OCI-LY1 (cell line): ENCODE measurements at regions not wholly inside any gene's neighbourhood (a gene's known extent, or its start where the extent isn't known, plus 50 kb on each side); places are given as distances from the start of the nearest gene placed in this dataset.

Experiments
- H2AFZ ChIP-seq: fragments of 200-600 bp; sonication (generic), shearing (Covaris generic); 2 replicates; pipeline ENCODE4 v1.6.0; 2014; ENCODE audit warnings: antibody characterized with exemption, mild to moderate bottlenecking, low read length
- H3F3A ChIP-seq: fragments of 200-600 bp; sonication (generic), shearing (Covaris generic); 2 replicates; pipeline ENCODE4 v1.6.0; 2014; ENCODE audit warnings: mild to moderate bottlenecking, antibody characterized with exemption, low read length, moderate library complexity; ENCODE audit not compliant: insufficient read depth
- H3K27ac ChIP-seq: fragments of 200-600 bp; sonication (generic); 2 replicates; pipeline ENCODE4 v1.5.1; 2014; ENCODE audit warnings: low read length, mixed run types, mild to moderate bottlenecking, low read depth; ENCODE audit not compliant: poor library complexity, severe bottlenecking
- H3K27me3 ChIP-seq: fragments of 200-600 bp; sonication (generic); 2 replicates; pipeline ENCODE4 v1.6.0; 2014; ENCODE audit warnings: antibody characterized with exemption, mild to moderate bottlenecking, low read length, moderate library complexity; ENCODE audit not compliant: insufficient read depth
- H3K36me3 ChIP-seq: fragments of 200-600 bp; sonication (generic); 2 replicates; pipeline ENCODE4 v1.6.1; 2014; ENCODE audit warnings: mild to moderate bottlenecking, antibody characterized with exemption, low read length, moderate library complexity, mixed read lengths; ENCODE audit not compliant: insufficient read depth
- H3K4me1 ChIP-seq: fragments of 200-600 bp; sonication (generic); 2 replicates; pipeline ENCODE4 v1.5.1; 2014; ENCODE audit warnings: mild to moderate bottlenecking, low read length, moderate library complexity; ENCODE audit not compliant: insufficient read depth, severe bottlenecking
- H3K4me2 ChIP-seq: fragments of 200-600 bp; sonication (generic), shearing (Covaris generic); 2 replicates; pipeline ENCODE4 v1.6.1; 2014; ENCODE audit warnings: low read length
- H3K4me3 ChIP-seq: fragments of 200-600 bp; sonication (generic); 2 replicates; pipeline ENCODE4 v1.5.1; 2014; ENCODE audit warnings: low read length, low read depth, mild to moderate bottlenecking, mixed read lengths; ENCODE audit not compliant: poor library complexity, severe bottlenecking
- H3K79me2 ChIP-seq: fragments of 200-600 bp; shearing (Covaris generic); 2 replicates; pipeline ENCODE4 v1.6.1; 2016; ENCODE audit warnings: mixed run types, low read length, mixed read lengths; ENCODE audit not compliant: insufficient read depth
- H3K9ac ChIP-seq: fragments of 200-600 bp; sonication (generic), shearing (Covaris generic); 2 replicates; pipeline ENCODE4 v1.6.1; 2014; ENCODE audit warnings: mild to moderate bottlenecking, low read length, mixed read lengths
- H3K9me2 ChIP-seq: fragments of 200-600 bp; sonication (generic), shearing (Covaris generic); 2 replicates; pipeline ENCODE4 v1.6.1; 2014; ENCODE audit warnings: low read depth, mild to moderate bottlenecking, low read length, mixed read lengths
- H3K9me3 ChIP-seq: fragments of 200-600 bp; shearing (Covaris generic); 2 replicates; pipeline ENCODE4 v1.6.1; 2014; ENCODE audit warnings: low read length, mixed read lengths
- H4K20me1 ChIP-seq: fragments of 200-600 bp; sonication (generic), shearing (Covaris generic); 2 replicates; pipeline ENCODE4 v1.6.0; 2016; ENCODE audit warnings: mild to moderate bottlenecking, low read length; ENCODE audit not compliant: insufficient read depth
- CTCF ChIP-seq: fragments of 200-600 bp; sonication (generic), shearing (Covaris generic); IDR thresholded peaks from 2 replicates; pipeline ENCODE4 v1.5.1; 2017; ENCODE audit warnings: mild to moderate bottlenecking, antibody characterized with exemption, low read length, moderate library complexity, mixed read lengths
- EZH2 ChIP-seq: fragments of 200-600 bp; sonication (generic), shearing (Covaris generic); IDR thresholded peaks from 2 replicates; pipeline ENCODE4 v1.8.0; 2017; ENCODE audit warnings: borderline replicate concordance, mixed run types, mild to moderate bottlenecking, antibody characterized with exemption, low read length, moderate library complexity, mixed read lengths

- H3K27ac ChIP-seq: no peak overlapping the region
- H2AFZ ChIP-seq: no peak overlapping the region
- H3K9me3 ChIP-seq: no peaks in the 10 kb centered on the region
- TF ChIP-seq CTCF (no peak), EZH2 (no peak)
- H3K4me1 ChIP-seq: no peaks in the 10 kb centered on the region
- H3K4me2 ChIP-seq: no peak overlapping the region
- no peak overlapping the region for H3K9ac ChIP-seq
- no peaks in the 10 kb centered on the region for H4K20me1 ChIP-seq
- no peaks in the 10 kb centered on the region for H3K79me2 ChIP-seq
- no peaks in the 10 kb centered on the region for H3K36me3 ChIP-seq
- H3K27me3 ChIP-seq: no peaks in the 10 kb centered on the region
- no peak overlapping the region for H3K4me3 ChIP-seq
- H3F3A ChIP-seq: no peaks in the 10 kb centered on the region
- no peaks in the 10 kb centered on the region for H3K9me2 ChIP-seq
These were observed 541.1 kb downstream of the ETS1 start for GRCh38 chr11:128046213-128046612.

- Histone ChIP-seq H3K36me3 (no peaks in the 10 kb centered on the region), H3K9ac (no peak overlapping the region), H4K20me1 (no peaks in the 10 kb centered on the region), H3K27ac (no peak overlapping the region), H3K4me2 (no peak overlapping the region), H2AFZ (no peak overlapping the region), H3K4me1 (no peaks in the 10 kb centered on the region), H3K4me3 (no peak overlapping the region), H3K27me3 (no peaks in the 10 kb centered on the region), H3K9me3 (no peaks in the 10 kb centered on the region), H3K9me2 (no peaks in the 10 kb centered on the region), H3K79me2 (no peaks in the 10 kb centered on the region), H3F3A (no peaks in the 10 kb centered on the region)
- TF ChIP-seq CTCF: no peak
- no peak for TF ChIP-seq EZH2
These were observed 542.1 kb downstream of the ETS1 start for GRCh38 chr11:128045094-128045725.

- Histone ChIP-seq H3K9me3 (no peaks in the 10 kb centered on the region), H3K27ac (no peak overlapping the region), H3K9ac (no peak overlapping the region), H2AFZ (no peak overlapping the region), H3K4me2 (no peak overlapping the region), H3K27me3 (no peaks in the 10 kb centered on the region), H4K20me1 (no peaks in the 10 kb centered on the region), H3K36me3 (no peaks in the 10 kb centered on the region), H3K4me1 (no peaks in the 10 kb centered on the region), H3K4me3 (no peak overlapping the region), H3K79me2 (no peaks in the 10 kb centered on the region), H3F3A (no peaks in the 10 kb centered on the region), H3K9me2 (no peaks in the 10 kb centered on the region)
- TF ChIP-seq EZH2: no peak
These were observed 545.0 kb downstream of the ETS1 start for GRCh38 chr11:128042290-128042751.

GRCh38 chr11:128040603-128041002 is 546.8 kb downstream of the ETS1 start:
- H3K27ac ChIP-seq: no peak overlapping the region
- H3K9me2 ChIP-seq: no peaks in the 10 kb centered on the region
- H3K4me3 ChIP-seq: no peak overlapping the region
- no peaks in the 10 kb centered on the region for H3K79me2 ChIP-seq
- no peaks in the 10 kb centered on the region for H3K36me3 ChIP-seq
- no peak overlapping the region for H2AFZ ChIP-seq
- H3F3A ChIP-seq: no peaks in the 10 kb centered on the region
- no peak overlapping the region for H3K4me2 ChIP-seq
- no peaks in the 10 kb centered on the region for H3K9me3 ChIP-seq
- no peak overlapping the region for H3K9ac ChIP-seq
- TF ChIP-seq EZH2 (no peak), CTCF (no peak)
- no peaks in the 10 kb centered on the region for H3K4me1 ChIP-seq
- H4K20me1 ChIP-seq: no peaks in the 10 kb centered on the region
- no peaks in the 10 kb centered on the region for H3K27me3 ChIP-seq
